HCT116 (cell line): ENCODE measurements at regions not wholly inside any gene's neighbourhood (a gene's known extent, or its start where the extent isn't known, plus 50 kb on each side); places are given as distances from the start of the nearest gene placed in this dataset.

ENCODE experiments used
- ATAC-seq: fragments of 200-7000 bp; cut with Tn5 transposase; 2 replicates; pipeline ENCODE4 v1.9.1; 2020; ENCODE audit warnings: mild to moderate bottlenecking, moderate library complexity
- BruUV-seq: library from RNA; stranded (reverse); fragments of 400-500 nt; replicated peaks from 2 replicates; lab custom pipeline; 2021; lab: Mats Ljungman, UMichigan
- CTCF ChIA-PET: fragments of 300-600 bp; sonication (Branson Sonifier 250); formaldehyde crosslinking; loops from one replicate; lab custom pipeline; 2021; ENCODE audit warnings: antibody characterized with exemption; lab: Charles Lee
- POLR2A ChIA-PET: fragments of 300-600, 350-600 bp; sonication (Branson Sonifier 250); formaldehyde crosslinking; loops from one replicate; lab custom pipeline; 2021; ENCODE audit warnings: antibody characterized with exemption; lab: Charles Lee
- RAD21 ChIA-PET, 2 experiments: fragments of 300-600 bp; sonication (Branson Sonifier 250); formaldehyde crosslinking; loops; one replicate each; lab custom pipeline; 2023; ENCODE audit warnings: low total read pairs in 2 of 2; ENCODE audit not compliant: uncharacterized antibody in 2 of 2, unreplicated experiment in 2 of 2, low non-redundant PET in 1 of 2; lab: Charles Lee
- DNase-seq: peaks from one replicate; pipeline ENCODE4 v3.0.0-alpha.2; 2010; ENCODE audit warnings: low read depth, low spot score
- H2AFZ ChIP-seq: fragments of 200-600 bp; shearing (Covaris generic), sonication (generic); 2 replicates; pipeline ENCODE4 v1.6.1; 2017; ENCODE audit warnings: low read depth, mixed run types, mixed read lengths, antibody characterized with exemption, low read length; ENCODE audit not compliant: poor library complexity, severe bottlenecking
- H3K27ac ChIP-seq: 2 replicates; pipeline ENCODE4 v1.5.1; 2012; ENCODE audit warnings: low read depth, low read length
- H3K27me3 ChIP-seq: fragments of 200-600 bp; sonication (generic); 2 replicates; pipeline ENCODE4 v1.6.1; 2016; ENCODE audit warnings: mixed run types, low read length, mixed read lengths; ENCODE audit not compliant: insufficient read depth
- H3K36me3 ChIP-seq, 2 experiments: fragments of 200-500 bp in 1 of 2; fragments of 200-600 bp in 1 of 2; sonication (Bioruptor generic) in 1 of 2; sonication (generic) in 1 of 2; 2 replicates each; pipeline versions ENCODE4 v1.5.1 to v1.6.1; 2014 to 2016; ENCODE audit warnings: low read length in 2 of 2, inconsistent platforms in 1 of 2, mixed read lengths in 1 of 2, mixed run types in 1 of 2; ENCODE audit not compliant: insufficient read depth in 2 of 2, control insufficient read depth in 1 of 2
- H3K4me1 ChIP-seq, 2 experiments: fragments of 200-600 bp in 1 of 2; sonication (generic) in 1 of 2; 2 replicates each; pipeline versions ENCODE4 v1.5.1 to v1.6.1; 2012 to 2017; ENCODE audit warnings: low read length in 2 of 2, inconsistent platforms in 1 of 2, mild to moderate bottlenecking in 1 of 2, mixed read lengths in 1 of 2, mixed run types in 1 of 2, moderate library complexity in 1 of 2; ENCODE audit not compliant: insufficient read depth in 2 of 2, control insufficient read depth in 1 of 2
- H3K4me2 ChIP-seq: fragments of 200-600 bp; sonication (generic); 2 replicates; pipeline ENCODE4 v1.6.1; 2017; ENCODE audit warnings: mixed run types, low read length, mixed read lengths
- H3K4me3 ChIP-seq, 2 experiments: fragments of 200-600 bp in 1 of 2; sonication (generic) in 1 of 2; replicated peaks in 1 of 2; 2 replicates each; pipeline ENCODE4 v1.5.1; 2011 to 2016; ENCODE audit warnings: low read length in 2 of 2, control low read depth in 1 of 2, low read depth in 1 of 2, mild to moderate bottlenecking in 1 of 2, mixed read lengths in 1 of 2, mixed run types in 1 of 2
- H3K79me2 ChIP-seq: fragments of 200-600 bp; sonication (generic); 2 replicates; pipeline ENCODE4 v1.6.1; 2017; ENCODE audit warnings: mild to moderate bottlenecking, mixed run types, low read length, moderate library complexity, mixed read lengths; ENCODE audit not compliant: insufficient read depth
- H3K9ac ChIP-seq: fragments of 200-600 bp; sonication (generic); 2 replicates; pipeline ENCODE4 v1.6.1; 2016; ENCODE audit warnings: low read length, mixed read lengths
- H3K9me2 ChIP-seq: fragments of 200-600 bp; sonication (generic), shearing (Covaris generic); 2 replicates; pipeline ENCODE4 v1.6.1; 2017; ENCODE audit warnings: mixed run types, mild to moderate bottlenecking, moderate library complexity; ENCODE audit not compliant: insufficient read depth
- H3K9me3 ChIP-seq, 2 experiments: fragments of 200-500 bp in 1 of 2; fragments of 200-600 bp in 1 of 2; sonication (Bioruptor generic) in 1 of 2; sonication (generic) in 1 of 2; 2 replicates each; pipeline ENCODE4 v1.6.1; 2014 to 2017; ENCODE audit warnings: low read length in 2 of 2, mixed read lengths in 2 of 2, inconsistent platforms in 1 of 2, low read depth in 1 of 2, mild to moderate bottlenecking in 1 of 2, mixed run types in 1 of 2, moderate library complexity in 1 of 2; ENCODE audit not compliant: control insufficient read depth in 1 of 2, insufficient read depth in 1 of 2
- H4K20me1 ChIP-seq: fragments of 200-600 bp; sonication (generic), shearing (Covaris generic); 2 replicates; pipeline ENCODE4 v1.6.1; 2017; ENCODE audit warnings: mixed run types, mild to moderate bottlenecking, moderate library complexity; ENCODE audit not compliant: insufficient read depth
- EZH2phosphoT487 ChIP-seq: fragments of 200-600 bp; IDR thresholded peaks from 2 replicates; pipeline ENCODE4 v1.6.1; 2018; ENCODE audit warnings: antibody characterized with exemption, borderline replicate concordance
- RAD21 ChIP-seq: IDR thresholded peaks from 2 replicates; pipeline ENCODE4 v1.6.1; 2012; ENCODE audit warnings: low read depth, mild to moderate bottlenecking
- intact Hi-C: fragments of 100-400 bp; cut with micrococcal nuclease; formaldehyde crosslinking; loops from 2 replicates; pipeline ENCODE4 v1.10.0; 2022
- TF ChIP-seq, protein P1 (sequence below), 3 experiments: fragments of 200-600 bp in 1 of 3; sonication (generic) in 1 of 3; IDR thresholded peaks in 2 of 3; conservative IDR thresholded peaks in 1 of 3; 2 replicates each; pipeline ENCODE4 v1.5.1; 2012 to 2017; ENCODE audit warnings: low read depth in 2 of 3, low read length in 2 of 3, antibody characterized with exemption in 1 of 3, borderline replicate concordance in 1 of 3, control low read depth in 1 of 3, mild to moderate bottlenecking in 1 of 3, mixed read lengths in 1 of 3, mixed run types in 1 of 3, moderate library complexity in 1 of 3; ENCODE audit not compliant: insufficient read depth in 1 of 3

DNA sequence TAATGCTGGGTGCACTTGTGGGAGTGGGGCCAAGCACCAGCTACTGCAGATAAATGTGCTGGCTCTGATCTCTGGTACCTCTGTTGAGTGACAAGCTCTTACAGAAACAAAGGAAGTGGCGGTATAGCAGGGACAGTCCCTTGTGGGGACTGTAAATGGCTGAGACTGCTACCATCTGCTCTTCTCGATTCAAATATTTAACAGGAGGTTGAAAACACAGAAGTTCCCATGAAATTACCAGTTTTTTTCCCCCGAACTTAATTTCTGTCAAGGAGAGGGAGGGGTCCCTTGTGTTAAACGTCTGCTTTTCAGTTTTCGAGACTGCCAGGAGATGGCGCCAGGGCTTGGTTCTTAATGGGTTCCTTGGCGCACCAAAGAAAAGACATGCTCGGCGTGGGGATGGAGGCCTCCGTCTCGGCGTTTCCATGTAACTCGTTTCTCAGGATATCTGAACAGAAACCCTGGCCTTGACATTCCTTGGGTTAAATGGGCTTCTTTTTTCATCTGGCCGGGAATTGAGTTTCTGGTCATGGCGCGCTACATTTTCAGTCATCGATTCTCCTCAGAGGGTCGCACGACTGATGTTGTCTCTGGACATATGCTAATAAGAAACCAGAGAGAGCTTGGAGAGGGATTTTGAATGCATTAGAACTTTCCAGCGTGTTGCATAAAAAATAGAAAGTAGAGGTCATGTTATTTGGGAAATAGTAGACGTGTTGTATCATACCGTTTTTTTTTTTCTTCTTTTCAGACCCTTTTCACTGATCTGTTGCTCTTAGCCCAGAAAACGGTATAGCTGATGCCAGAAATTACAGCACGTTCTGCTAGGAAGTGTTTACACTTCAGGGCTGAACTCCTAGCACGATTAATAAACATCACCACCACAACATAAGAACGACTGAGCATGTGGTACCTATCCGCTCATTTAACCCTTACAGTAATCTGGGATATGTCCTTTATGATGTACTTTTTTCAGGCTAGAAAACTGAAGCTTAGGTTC is 64.0 kb downstream of the CARTPT start:
- Histone ChIP-seq H3K4me2 (peak overlapping the region; percentile 50), H2AFZ (peak overlapping the region; percentile 89), H3K27ac (no peak overlapping the region), H3K9ac (no peak overlapping the region), H4K20me1 (no peaks in the 10 kb centered on the region), H3K4me1 (peaks cover 0 to 9% of the 10 kb centered on the region in 2 experiments; a peak in 2 of 4 replicates), H3K27me3 (no peaks in the 10 kb centered on the region), H3K9me2 (no peaks in the 10 kb centered on the region), H3K79me2 (no peaks in the 10 kb centered on the region), H3K36me3 (no peaks in the 10 kb centered on the region), H3K4me3 (no peak overlapping the region), H3K9me3 (no peaks in the 10 kb centered on the region)
- TF ChIP-seq, protein P1, sequence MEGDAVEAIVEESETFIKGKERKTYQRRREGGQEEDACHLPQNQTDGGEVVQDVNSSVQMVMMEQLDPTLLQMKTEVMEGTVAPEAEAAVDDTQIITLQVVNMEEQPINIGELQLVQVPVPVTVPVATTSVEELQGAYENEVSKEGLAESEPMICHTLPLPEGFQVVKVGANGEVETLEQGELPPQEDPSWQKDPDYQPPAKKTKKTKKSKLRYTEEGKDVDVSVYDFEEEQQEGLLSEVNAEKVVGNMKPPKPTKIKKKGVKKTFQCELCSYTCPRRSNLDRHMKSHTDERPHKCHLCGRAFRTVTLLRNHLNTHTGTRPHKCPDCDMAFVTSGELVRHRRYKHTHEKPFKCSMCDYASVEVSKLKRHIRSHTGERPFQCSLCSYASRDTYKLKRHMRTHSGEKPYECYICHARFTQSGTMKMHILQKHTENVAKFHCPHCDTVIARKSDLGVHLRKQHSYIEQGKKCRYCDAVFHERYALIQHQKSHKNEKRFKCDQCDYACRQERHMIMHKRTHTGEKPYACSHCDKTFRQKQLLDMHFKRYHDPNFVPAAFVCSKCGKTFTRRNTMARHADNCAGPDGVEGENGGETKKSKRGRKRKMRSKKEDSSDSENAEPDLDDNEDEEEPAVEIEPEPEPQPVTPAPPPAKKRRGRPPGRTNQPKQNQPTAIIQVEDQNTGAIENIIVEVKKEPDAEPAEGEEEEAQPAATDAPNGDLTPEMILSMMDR (IDR thresholded peaks at IDR 0.05 in 2 of 3, conservative IDR thresholded peaks at IDR 0.05 in 1 of 3; ENCODE audit: borderline replicate concordance in 1 of 3, insufficient read depth in 1 of 3, low read depth in 2 of 3, low read length in 2 of 3): peak; percentile 79 to 91 (median 87); a peak in 5 of 6 replicates
- TF ChIP-seq RAD21 (peak; percentile 93), EZH2phosphoT487 (no peak)
- BruUV-seq: no TSS peak
- ATAC-seq: peak; percentile 89
- RAD21 ChIA-PET: interaction anchor here in 1 of 2 experiments (0.9 to 1.1 kb wide), 2 partner anchors 462 to 526 kb away, joined by 3 read pairs; no protein-coding TSS in a partner anchor
- CTCF ChIA-PET: interaction anchor here (0.6 to 3.0 kb wide), 17 partner anchors 9 to 985 kb away, joined by 3 to 19 read pairs (median 4); no protein-coding TSS in a partner anchor
- intact Hi-C loops: loop anchor here (1.0 to 5.0 kb wide), 6 partner anchors 235 to 539 kb away; partner anchors contain the start of genes MRPS27 and PTCD2
- DNase-seq: peak; percentile 59
- POLR2A ChIA-PET: interaction anchor here (0.5 to 1.7 kb wide), 3 partner anchors 11 to 525 kb away, joined by 3 to 6 read pairs (median 5); no protein-coding TSS in a partner anchor
